NB4 (cell line): ENCODE measurements at regions not wholly inside any gene's neighbourhood (a gene's known extent, or its start where the extent isn't known, plus 50 kb on each side); places are given as distances from the start of the nearest gene placed in this dataset.

Experiments used
- DNase-seq: peaks from one replicate; pipeline ENCODE4 v3.0.0; 2010; ENCODE audit warnings: low read depth
- H3K4me3 ChIP-seq: one replicate; pipeline ENCODE4 v1.5.1; 2011; ENCODE audit warnings: mild to moderate bottlenecking, low read depth, low read length, moderate library complexity
- MYC ChIP-seq: IDR thresholded peaks from 2 replicates; pipeline ENCODE4 v1.6.1; 2011; ENCODE audit warnings: low read depth, low read length
- POLR2A ChIP-seq: IDR thresholded peaks from 2 replicates; pipeline ENCODE4 v1.6.1; 2011; ENCODE audit warnings: mild to moderate bottlenecking; ENCODE audit not compliant: insufficient read length; ENCODE audit errors: extremely low read depth
- TF ChIP-seq, protein P1 (sequence below): IDR thresholded peaks from 2 replicates; pipeline ENCODE4 v1.6.1; 2011; ENCODE audit warnings: low read depth, low read length
- TF ChIP-seq, protein P2 (sequence below): IDR thresholded peaks from one replicate; pipeline ENCODE4 v1.5.1; 2012; ENCODE audit warnings: low read depth, low read length

DNA sequence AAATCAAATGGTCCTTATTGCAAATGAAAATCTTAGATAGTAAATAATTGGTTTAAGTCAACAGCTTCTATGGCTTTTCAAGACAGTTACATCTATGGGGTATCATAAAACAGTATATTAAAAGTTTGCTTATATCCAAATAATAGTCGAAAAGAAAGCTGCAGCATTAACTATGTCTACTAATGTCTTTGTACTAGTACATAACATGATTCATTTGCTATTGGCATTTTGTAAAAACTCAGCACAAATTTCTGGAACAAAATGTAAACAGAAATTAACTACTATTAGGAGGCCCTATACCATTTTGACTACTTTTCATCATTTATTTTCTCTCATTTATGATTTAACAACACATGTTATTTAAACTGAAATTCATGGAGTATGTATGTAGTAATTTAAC lies 1435.2 kb upstream of the PRR20A start:
- no peak overlapping the region for H3K4me3 ChIP-seq
- DNase-seq, result no peak
- TF ChIP-seq, protein P1, sequence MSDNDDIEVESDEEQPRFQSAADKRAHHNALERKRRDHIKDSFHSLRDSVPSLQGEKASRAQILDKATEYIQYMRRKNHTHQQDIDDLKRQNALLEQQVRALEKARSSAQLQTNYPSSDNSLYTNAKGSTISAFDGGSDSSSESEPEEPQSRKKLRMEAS, result no peak
- TF ChIP-seq POLR2A (no peak), MYC (no peak)
- TF ChIP-seq, protein P2, sequence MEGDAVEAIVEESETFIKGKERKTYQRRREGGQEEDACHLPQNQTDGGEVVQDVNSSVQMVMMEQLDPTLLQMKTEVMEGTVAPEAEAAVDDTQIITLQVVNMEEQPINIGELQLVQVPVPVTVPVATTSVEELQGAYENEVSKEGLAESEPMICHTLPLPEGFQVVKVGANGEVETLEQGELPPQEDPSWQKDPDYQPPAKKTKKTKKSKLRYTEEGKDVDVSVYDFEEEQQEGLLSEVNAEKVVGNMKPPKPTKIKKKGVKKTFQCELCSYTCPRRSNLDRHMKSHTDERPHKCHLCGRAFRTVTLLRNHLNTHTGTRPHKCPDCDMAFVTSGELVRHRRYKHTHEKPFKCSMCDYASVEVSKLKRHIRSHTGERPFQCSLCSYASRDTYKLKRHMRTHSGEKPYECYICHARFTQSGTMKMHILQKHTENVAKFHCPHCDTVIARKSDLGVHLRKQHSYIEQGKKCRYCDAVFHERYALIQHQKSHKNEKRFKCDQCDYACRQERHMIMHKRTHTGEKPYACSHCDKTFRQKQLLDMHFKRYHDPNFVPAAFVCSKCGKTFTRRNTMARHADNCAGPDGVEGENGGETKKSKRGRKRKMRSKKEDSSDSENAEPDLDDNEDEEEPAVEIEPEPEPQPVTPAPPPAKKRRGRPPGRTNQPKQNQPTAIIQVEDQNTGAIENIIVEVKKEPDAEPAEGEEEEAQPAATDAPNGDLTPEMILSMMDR, result no peak

DNA sequence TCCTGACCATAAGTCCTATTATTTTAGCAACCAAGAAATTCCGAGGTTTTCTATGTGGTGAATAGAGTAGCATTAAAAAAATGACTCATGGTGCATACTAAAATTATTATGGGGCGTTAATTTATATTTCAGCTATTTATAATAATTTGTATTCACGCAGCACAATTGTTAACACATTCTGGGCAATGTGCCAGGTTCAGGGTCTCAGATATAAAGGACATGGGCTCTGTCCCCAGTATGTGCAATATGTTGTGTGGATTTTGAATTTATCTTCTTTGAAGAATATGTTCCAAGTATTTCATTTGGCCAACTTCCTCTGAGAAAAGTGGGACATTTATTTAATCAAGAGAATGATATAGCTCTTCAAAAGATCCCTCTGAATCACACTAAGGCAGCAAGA lies 1434.7 kb upstream of the PRR20A start:
- TF ChIP-seq, protein P2, result no peak
- TF ChIP-seq, protein P1, result no peak
- no peak for TF ChIP-seq MYC
- no peak for TF ChIP-seq POLR2A
- no peak for DNase-seq
- no peak overlapping the region for H3K4me3 ChIP-seq

DNA sequence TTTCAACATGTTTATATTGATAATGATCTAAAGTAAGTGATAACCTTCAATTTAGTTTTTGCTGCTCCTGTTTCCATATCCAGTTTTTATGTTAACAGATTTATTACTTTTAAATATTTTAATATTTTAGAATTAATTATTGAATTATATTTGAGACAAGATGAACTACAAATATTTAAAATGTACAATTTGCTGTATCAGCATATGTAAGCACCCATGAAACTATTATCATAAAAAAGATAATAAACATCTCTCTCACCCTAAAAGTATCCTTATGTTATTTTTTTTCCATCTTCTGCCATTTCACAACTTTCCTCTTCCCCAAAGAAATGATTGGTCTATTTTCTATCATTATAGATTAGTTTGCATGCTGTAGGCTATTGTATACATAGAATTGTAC lies 1426.6 kb upstream of the PRR20A start:
- TF ChIP-seq POLR2A (no peak), MYC (no peak)
- TF ChIP-seq, protein P1, result no peak
- DNase-seq, result no peak

DNA sequence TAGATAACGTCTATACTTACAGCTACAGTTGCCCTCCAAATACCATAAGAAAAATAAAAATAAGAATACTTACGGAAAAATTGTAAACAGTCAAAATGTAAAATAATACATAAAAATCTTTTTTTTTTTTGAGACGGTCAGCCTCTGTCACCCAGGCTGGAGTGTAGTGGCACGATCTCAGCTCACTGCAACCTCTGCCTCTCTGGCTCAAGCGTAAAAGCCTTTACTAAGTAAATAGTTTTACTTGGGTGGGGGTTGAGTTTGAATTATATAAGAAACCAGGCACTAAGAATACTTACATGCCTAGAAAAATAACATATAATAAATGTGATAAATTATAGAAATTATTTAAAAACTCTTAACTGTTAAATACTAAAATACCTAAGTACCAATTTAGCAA lies 1413.0 kb upstream of the PRR20A start:
- DNase-seq, result no peak

More for the DNA sequence above, 1426.6 kb upstream of the PRR20A start:
- no peak overlapping the region for H3K4me3 ChIP-seq

DNA sequence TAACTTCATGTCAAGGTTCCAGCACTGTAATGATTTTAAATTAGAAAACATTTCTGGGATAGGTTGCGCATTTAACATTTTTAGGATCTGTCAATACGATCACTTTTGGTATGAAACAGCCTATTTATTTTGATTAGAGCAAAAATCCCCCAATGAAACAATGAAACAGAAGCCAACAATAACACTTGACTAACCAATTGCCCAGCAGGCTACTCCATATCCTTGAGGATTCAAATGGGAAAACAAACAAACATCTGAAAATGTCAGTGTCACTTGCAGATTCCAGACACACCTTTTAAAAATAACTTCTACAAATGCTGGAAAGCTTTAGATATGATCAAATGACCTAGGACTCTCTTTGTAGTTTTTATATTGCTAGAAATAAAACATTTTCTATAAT lies 1412.5 kb upstream of the PRR20A start:
- no peak overlapping the region for H3K4me3 ChIP-seq
- no peak for DNase-seq
- TF ChIP-seq POLR2A (no peak), MYC (no peak)
- TF ChIP-seq, protein P1, result no peak
- TF ChIP-seq, protein P2, result no peak

More for the DNA sequence above, 1413.0 kb upstream of the PRR20A start:
- no peak overlapping the region for H3K4me3 ChIP-seq
- TF ChIP-seq, protein P2, result no peak
- TF ChIP-seq POLR2A (no peak), MYC (no peak)
- TF ChIP-seq, protein P1, result no peak

DNA sequence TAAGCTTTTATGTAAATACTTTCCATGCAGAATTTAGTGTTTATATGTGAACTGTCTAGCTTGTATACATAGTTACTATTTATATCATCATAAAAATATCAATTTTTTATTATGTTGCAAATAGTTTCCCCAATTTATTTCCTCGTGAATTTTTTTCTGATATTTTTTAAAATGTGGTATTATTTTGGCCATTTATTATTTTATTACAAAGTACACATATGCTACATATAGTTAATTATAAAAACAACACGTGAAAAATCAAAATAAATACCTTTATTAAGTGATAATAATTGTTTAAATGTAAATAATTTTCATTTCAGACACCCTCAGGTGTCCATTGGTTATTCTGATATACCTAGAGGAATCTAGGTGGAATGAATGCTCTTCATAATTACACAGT lies 1394.9 kb upstream of the PRR20A start:
- H3K4me3 ChIP-seq, result no peak overlapping the region
- TF ChIP-seq POLR2A (no peak), MYC (no peak)
- TF ChIP-seq, protein P2, result no peak
- TF ChIP-seq, protein P1, result no peak
- DNase-seq, result no peak
